Right lobe of liver (tissue), 6 donors: ENCODE measurements at regions not wholly inside any gene's neighbourhood (a gene's known extent, or its start where the extent isn't known, plus 50 kb on each side); places are given as distances from the start of the nearest gene placed in this dataset.

Experiments used
- ATAC-seq, 4 donors: fragments of 200-7000 bp; cut with Tn5 transposase; one replicate each; pipeline ENCODE4 v1.9.1; 2020; ENCODE audit warnings: mild to moderate bottlenecking in 4 of 4, moderate library complexity in 4 of 4
- DNase-seq, 3 donors: peaks; one replicate each; pipeline ENCODE4 v3.0.0-alpha.2; 2020
- H3K27ac ChIP-seq, 3 donors: fragments of 200-600 bp; one replicate each; pipeline ENCODE4 v1.8.0; 2022
- H3K27me3 ChIP-seq, 2 donors: fragments of 200-600 bp; one replicate each; pipeline ENCODE4 v1.8.0; 2022
- H3K36me3 ChIP-seq, 4 donors: fragments of 200-600 bp; sonication (generic) in 1 of 4; one replicate each; pipeline versions ENCODE4 v1.5.1 to v1.8.0; 2017 to 2022; ENCODE audit warnings: control low read depth in 1 of 4
- H3K4me1 ChIP-seq, 4 donors: fragments of 200-600 bp; sonication (generic) in 1 of 4; one replicate each; pipeline versions ENCODE4 v1.5.1 to v1.8.0; 2017 to 2022; ENCODE audit warnings: control low read depth in 1 of 4
- H3K4me3 ChIP-seq, 3 donors: fragments of 200-600 bp; one replicate each; pipeline ENCODE4 v1.8.0; 2022
- H3K9me3 ChIP-seq, 4 donors: fragments of 200-600 bp; sonication (generic) in 1 of 4; one replicate each; pipeline versions ENCODE4 v1.5.1 to v1.8.0; 2017 to 2022; ENCODE audit warnings: control low read depth in 1 of 4
- POLR2A ChIP-seq: fragments of 450-650 bp; IDR thresholded peaks from one replicate; pipeline ENCODE4 v1.6.1; 2017; ENCODE audit warnings: antibody characterized with exemption, mild to moderate bottlenecking
- WGBS: methylation state at CpG from one replicate; pipeline ENCODE4 v1.1.6; 2018; ENCODE audit warnings: low coverage, low lambda C conversion rate; ENCODE audit not compliant: insufficient coverage; ENCODE audit errors: missing lambda C conversion rate; 5-methylcytosine and 5-hydroxymethylcytosine counted together
- intact Hi-C, 2 donors: fragments of 100-400 bp; cut with DNase I; formaldehyde crosslinking; loops; one replicate each; pipeline versions ENCODE4 v1.11.2 to v1.14.1; 2022
- TF ChIP-seq, protein P1 (sequence below), 4 donors: fragments of 200-600 bp in 3 of 4; fragments of 450-650 bp in 1 of 4; IDR thresholded peaks; one replicate each; pipeline versions ENCODE4 v1.5.1 to v1.8.0; 2016 to 2022; ENCODE audit warnings: antibody characterized with exemption in 4 of 4, mild to moderate bottlenecking in 2 of 4
- donor health status: DM: no; HTN: yes; CAD: no.
- donor health status: DM: no; HTN: no; CAD: no.
- donor health status: DM: no; HTN: no; CAD: no.
- donor health status: DM: no; HTN: yes; CAD: no.
- donor health status: DM: no; HTN: yes; CAD: no.

DNA sequence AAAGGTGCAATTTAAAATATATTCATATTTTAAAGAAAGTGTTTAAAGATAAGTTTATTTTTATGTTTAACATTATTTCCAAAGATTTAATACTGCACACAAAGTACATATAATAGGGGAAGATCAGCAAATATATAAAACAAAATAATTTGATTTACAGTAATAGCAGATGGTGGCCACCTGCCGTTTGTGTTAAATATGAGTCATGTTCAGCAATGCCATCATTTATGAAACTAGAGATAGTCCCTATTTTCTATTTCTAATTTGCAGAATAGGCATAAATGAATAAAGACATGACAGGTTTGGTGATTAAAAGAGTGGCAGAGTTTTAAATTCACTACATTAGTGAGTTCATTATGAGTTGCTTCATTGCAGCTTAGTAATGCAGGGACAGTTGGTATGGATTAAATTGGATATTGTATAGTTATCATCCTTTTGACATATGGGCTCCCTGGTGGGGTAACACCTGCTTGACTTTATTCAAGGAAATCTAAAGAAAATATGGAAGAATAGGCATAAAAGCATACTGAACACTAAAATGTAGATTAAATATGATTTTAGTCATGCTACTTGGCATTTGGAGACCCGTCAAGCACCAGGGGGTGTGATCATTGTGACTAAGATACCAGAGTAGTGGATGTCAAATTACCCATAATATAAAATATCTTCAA, 78.8 kb upstream of the BANK1 start:
- ATAC-seq (no peak), DNase-seq (no peak)
- Histone ChIP-seq H3K9me3 (no peaks in the 10 kb centered on the region), H3K4me1 (no peaks in the 10 kb centered on the region), H3K27me3 (no peaks in the 10 kb centered on the region), H3K27ac (no peak overlapping the region), H3K36me3 (no peaks in the 10 kb centered on the region), H3K4me3 (no peak overlapping the region)
- no peak for TF ChIP-seq POLR2A
- TF ChIP-seq, protein P1, sequence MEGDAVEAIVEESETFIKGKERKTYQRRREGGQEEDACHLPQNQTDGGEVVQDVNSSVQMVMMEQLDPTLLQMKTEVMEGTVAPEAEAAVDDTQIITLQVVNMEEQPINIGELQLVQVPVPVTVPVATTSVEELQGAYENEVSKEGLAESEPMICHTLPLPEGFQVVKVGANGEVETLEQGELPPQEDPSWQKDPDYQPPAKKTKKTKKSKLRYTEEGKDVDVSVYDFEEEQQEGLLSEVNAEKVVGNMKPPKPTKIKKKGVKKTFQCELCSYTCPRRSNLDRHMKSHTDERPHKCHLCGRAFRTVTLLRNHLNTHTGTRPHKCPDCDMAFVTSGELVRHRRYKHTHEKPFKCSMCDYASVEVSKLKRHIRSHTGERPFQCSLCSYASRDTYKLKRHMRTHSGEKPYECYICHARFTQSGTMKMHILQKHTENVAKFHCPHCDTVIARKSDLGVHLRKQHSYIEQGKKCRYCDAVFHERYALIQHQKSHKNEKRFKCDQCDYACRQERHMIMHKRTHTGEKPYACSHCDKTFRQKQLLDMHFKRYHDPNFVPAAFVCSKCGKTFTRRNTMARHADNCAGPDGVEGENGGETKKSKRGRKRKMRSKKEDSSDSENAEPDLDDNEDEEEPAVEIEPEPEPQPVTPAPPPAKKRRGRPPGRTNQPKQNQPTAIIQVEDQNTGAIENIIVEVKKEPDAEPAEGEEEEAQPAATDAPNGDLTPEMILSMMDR (IDR thresholded peaks at IDR 0.05): no peak
- intact Hi-C loops: no loop called here
- WGBS: 59% methylated on average over 2 of the region's 2 CpGs

DNA sequence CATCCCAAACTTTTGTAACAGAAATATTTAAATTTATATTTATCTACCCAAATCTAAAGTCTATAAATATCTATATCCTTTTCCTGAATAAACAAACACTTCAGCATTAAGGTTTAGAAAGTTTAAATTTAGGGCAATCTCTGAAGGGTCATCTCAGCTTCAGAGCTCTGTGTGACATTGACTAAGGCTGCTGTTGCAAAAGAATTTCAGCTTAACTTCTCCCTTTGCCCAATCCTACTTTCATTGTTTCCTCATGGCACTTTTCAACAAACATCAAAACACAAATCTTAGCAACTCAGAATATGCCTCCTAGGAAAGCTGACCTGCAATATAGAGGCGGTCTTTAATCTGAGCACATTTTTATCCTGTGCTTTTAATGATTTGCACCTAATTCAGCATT, 79.7 kb upstream of the BANK1 start:
- no peak for TF ChIP-seq POLR2A
- TF ChIP-seq, protein P1 (IDR thresholded peaks at IDR 0.05): no peak
- no peaks in the 10 kb centered on the region for H3K4me1 ChIP-seq
- DNase-seq (no peak), ATAC-seq (no peak)
- intact Hi-C loops: no loop called here
- no peak overlapping the region for H3K27ac ChIP-seq
- 30% methylated on average over 1 of the region's 1 CpG for WGBS
- H3K27me3 ChIP-seq: no peaks in the 10 kb centered on the region
- no peaks in the 10 kb centered on the region for H3K9me3 ChIP-seq
- H3K36me3 ChIP-seq: no peaks in the 10 kb centered on the region
- no peak overlapping the region for H3K4me3 ChIP-seq

DNA sequence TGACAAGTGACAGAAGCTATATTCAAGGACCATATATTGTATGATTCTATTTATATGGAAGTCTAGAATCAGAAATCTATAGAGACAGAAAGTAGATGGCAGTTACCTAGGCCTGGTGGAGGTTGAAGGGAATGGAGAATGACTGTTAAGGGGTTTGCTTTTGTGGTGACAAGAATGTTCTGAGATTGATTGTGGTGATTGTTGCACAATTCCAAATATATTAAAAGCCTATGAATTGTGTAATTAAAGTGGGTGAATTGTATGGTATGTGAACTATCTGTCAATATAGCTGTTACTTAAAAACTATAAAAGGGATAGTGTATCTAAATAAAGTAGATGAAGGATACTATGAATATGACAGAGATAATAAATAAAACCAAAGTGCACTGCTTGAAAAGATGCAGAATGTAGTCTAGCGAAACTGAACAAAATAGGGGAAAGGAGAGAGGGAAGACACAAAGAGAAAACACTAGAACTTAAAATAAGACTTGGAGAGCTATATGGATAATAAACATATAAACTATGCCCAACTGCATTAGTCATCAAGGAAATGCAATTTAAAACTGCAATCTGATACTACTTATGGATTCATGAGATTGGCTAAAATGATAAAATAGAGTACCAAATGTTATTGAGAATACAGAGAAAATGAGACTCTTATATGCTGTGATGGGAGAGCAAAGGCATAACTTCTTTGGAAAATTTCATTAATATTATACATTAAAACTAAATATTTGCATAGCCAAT, 82.1 kb upstream of the BANK1 start:
- H3K4me3 ChIP-seq: no peak overlapping the region
- ATAC-seq (no peak), DNase-seq (no peak)
- no peak for TF ChIP-seq POLR2A
- TF ChIP-seq, protein P1 (IDR thresholded peaks at IDR 0.05): no peak
- WGBS: 71% methylated on average over 1 of the region's 1 CpG
- no peaks in the 10 kb centered on the region for H3K27me3 ChIP-seq
- intact Hi-C loops: no loop called here
- no peaks in the 10 kb centered on the region for H3K9me3 ChIP-seq
- no peaks in the 10 kb centered on the region for H3K36me3 ChIP-seq
- no peak overlapping the region for H3K27ac ChIP-seq
- no peaks in the 10 kb centered on the region for H3K4me1 ChIP-seq

DNA sequence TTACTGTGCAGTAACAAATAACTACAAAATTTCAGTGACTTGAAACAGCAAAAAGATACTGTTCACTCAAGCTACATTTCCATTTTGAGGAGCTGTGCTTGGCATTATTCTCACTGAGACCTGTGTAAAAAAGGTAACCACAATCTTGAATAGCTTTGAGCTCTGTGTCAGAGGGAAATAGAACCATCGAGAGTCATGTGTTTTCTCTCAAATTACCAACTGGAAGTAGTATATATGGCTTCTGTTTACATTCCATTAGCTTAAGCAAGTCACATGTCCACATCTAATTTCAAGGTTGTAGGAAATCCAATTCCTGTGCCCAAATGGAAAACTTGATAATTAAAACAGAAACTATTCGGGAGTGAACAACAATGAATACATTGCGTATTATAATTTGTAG, 82.9 kb upstream of the BANK1 start:
- intact Hi-C loops: no loop called here

More for the DNA sequence above, 82.9 kb upstream of the BANK1 start:
- Histone ChIP-seq H3K4me1 (no peaks in the 10 kb centered on the region), H3K27me3 (no peaks in the 10 kb centered on the region), H3K4me3 (no peak overlapping the region), H3K36me3 (no peaks in the 10 kb centered on the region), H3K9me3 (no peaks in the 10 kb centered on the region), H3K27ac (no peak overlapping the region)
- ATAC-seq (no peak), DNase-seq (no peak)
- WGBS: 73% methylated on average over 3 of the region's 3 CpGs
- TF ChIP-seq, protein P1 (IDR thresholded peaks at IDR 0.05): no peak
- TF ChIP-seq POLR2A: no peak
